ENCODE measurements at regions not wholly inside any gene's neighbourhood (a gene's known extent, or its start where the extent isn't known, plus 50 kb on each side); places are given as distances from the start of the nearest gene placed in this dataset.

GRCh38 chr10:35720366-35720765 is 78.3 kb upstream of the FZD8 start:
- TF ChIP-seq CTCF (IDR thresholded peaks at IDR 0.05): no peak
- TF ChIP-seq EZH2 (IDR thresholded peaks at IDR 0.05; ENCODE audit: borderline replicate concordance, insufficient read depth, low read depth, low read length, poor library complexity, severe bottlenecking): no peak

Data from B cell (primary cell).